Heart right ventricle (tissue), 16 donors: ENCODE measurements at regions not wholly inside any gene's neighbourhood (a gene's known extent, or its start where the extent isn't known, plus 50 kb on each side); places are given as distances from the start of the nearest gene placed in this dataset.

Source experiments
- ATAC-seq, 8 donors: fragments of 200-7000 bp; cut with Tn5 transposase; one replicate each; pipeline ENCODE4 v1.9.1; 2020; ENCODE audit warnings: mild to moderate bottlenecking in 8 of 8, moderate library complexity in 8 of 8, moderate number of reproducible peaks in 1 of 8
- DNase-seq, 2 donors: peaks; one replicate each; pipeline ENCODE4 v3.0.0-alpha.2; 2020
- H3K27ac ChIP-seq, 10 donors: fragments of 200-600 bp; sonication (generic) in 2 of 10; one replicate each; pipeline versions ENCODE4 v1.5.0 to v1.8.0; 2020 to 2022; ENCODE audit warnings: mild to moderate bottlenecking in 3 of 10
- H3K27me3 ChIP-seq, 7 donors: fragments of 200-600 bp; one replicate each; pipeline ENCODE4 v1.8.0; 2021 to 2022; ENCODE audit warnings: mild to moderate bottlenecking in 2 of 7
- H3K36me3 ChIP-seq, 9 donors: fragments of 200-600 bp; sonication (generic) in 1 of 9; one replicate each; pipeline versions ENCODE4 v1.5.0 to v1.8.0; 2020 to 2022; ENCODE audit warnings: mild to moderate bottlenecking in 2 of 9
- H3K4me1 ChIP-seq, 9 donors: fragments of 200-600 bp; sonication (generic) in 1 of 9; one replicate each; pipeline versions ENCODE4 v1.5.0 to v1.8.0; 2020 to 2022; ENCODE audit warnings: mild to moderate bottlenecking in 4 of 9
- H3K4me3 ChIP-seq, 10 donors: fragments of 200-600 bp; sonication (generic) in 2 of 10; one replicate each; pipeline versions ENCODE4 v1.5.0 to v1.8.0; 2020 to 2022; ENCODE audit warnings: mild to moderate bottlenecking in 7 of 10, moderate library complexity in 2 of 10
- H3K9me3 ChIP-seq, 11 donors: fragments of 200-600 bp in 10 of 11; sonication (generic) in 2 of 11; one replicate each; pipeline versions ENCODE4 v1.5.0 to v1.8.0; 2013 to 2022; ENCODE audit warnings: mild to moderate bottlenecking in 2 of 11, control low read depth in 1 of 11, moderate library complexity in 1 of 11
- CTCF ChIP-seq, 9 donors: fragments of 200-600 bp; sonication (generic) in 2 of 9; IDR thresholded peaks; one replicate each; pipeline versions ENCODE4 v1.5.0 to v1.8.0; 2021 to 2022; ENCODE audit warnings: antibody characterized with exemption in 9 of 9, mild to moderate bottlenecking in 5 of 9, moderate library complexity in 1 of 9
- WGBS, 2 donors: extraction: QIAGEN DNeasy Blood & Tissue Kit; methylation state at CpG; one replicate each; pipeline ENCODE4 v1.1.7; 2013; ENCODE audit warnings: inconsistent platforms in 1 of 2; 5-methylcytosine and 5-hydroxymethylcytosine counted together
- intact Hi-C, 10 donors: fragments of 100-400 bp; cut with DNase I; formaldehyde crosslinking; loops; one replicate each; pipeline versions ENCODE4 v1.11.1 to v1.14.2; 2022
- donor health status: Arrhythmogenic right ventricular cardiomyopathy.
- donor health status: ischemic (EF 13 %, LVEDD 7.1; RV severe dilation, severe dysfunction).
- donor health status: healthy with polysubstance abuse.
- donor health status: DM: no; HTN: yes; CAD: no.
- donor health status: DM: no; HTN: no; CAD: no.
- donor health status: ischemic (EF 25% LVEDD 6.9; RV normal size, moderate dysfunction).
- donor health status: ischemic (EF 25% LVEDD 5.7; RV mildly dilated, moderate dysfunction).
- donor health status: healthy.
- donor health status: DM: yes; HTN: yes; CAD: no.
- donor health status: Ischemic cardiomyopathy.
- donor health status: ischemic (EF 35%, LVEDD 5.7; RV mildly dilated, moderate dysfunction).
- donor health status: nonischemic (EF 11% LVEDD 7.7; RV severe dilation, severe dysfunction).
- donor health status: DM: yes; HTN: yes; CAD: no.
- donor health status: PGD.
- donor health status: ischemic (EF 29% LVEDD 5.4; RV normal size, mild dysfunction).
- donor health status: nonischemic (EF 23%, LVEDD 6.1; RV moderate dilation, normal function).

GRCh38 chr19:31937983-31938382, 407.4 kb upstream of the ZNF507 start:
- 75 to 85% methylated on average over 3 of the region's 3 CpGs for WGBS, 2 donors
- TF ChIP-seq CTCF (IDR thresholded peaks at IDR 0.05): no peak
- no peak overlapping the region for H3K27ac ChIP-seq
- no peak overlapping the region for H3K4me3 ChIP-seq
- intact Hi-C loops: no loop called here
- DNase-seq: no peak
- no peaks in the 10 kb centered on the region for H3K4me1 ChIP-seq
- no peaks in the 10 kb centered on the region for H3K36me3 ChIP-seq
- H3K27me3 ChIP-seq: peaks cover 0 to 4% (median 0%) of the 10 kb centered on the region in 7 donors
- no peaks in the 10 kb centered on the region for H3K9me3 ChIP-seq
- no peak for ATAC-seq

- DNase-seq (no peak), ATAC-seq (no peak)
- intact Hi-C loops: no loop called here
- TF ChIP-seq CTCF (IDR thresholded peaks at IDR 0.05): no peak
- 67 to 76% methylated on average over 5 of the region's 5 CpGs for WGBS, 2 donors
- Histone ChIP-seq H3K4me1 (no peaks in the 10 kb centered on the region), H3K9me3 (no peaks in the 10 kb centered on the region), H3K27me3 (peaks cover 0 to 4% (median 0%) of the 10 kb centered on the region in 7 donors), H3K4me3 (no peak overlapping the region), H3K27ac (no peak overlapping the region), H3K36me3 (no peaks in the 10 kb centered on the region)
These were observed 406.7 kb upstream of the ZNF507 start for GRCh38 chr19:31938675-31939074.

GRCh38 chr19:31940396-31940795, 405.0 kb upstream of the ZNF507 start:
- DNase-seq (no peak), ATAC-seq (no peak)
- WGBS, 2 donors: 68 to 79% methylated on average over 2 of the region's 2 CpGs
- Histone ChIP-seq H3K27me3 (peaks cover 0 to 4% (median 0%) of the 10 kb centered on the region in 7 donors), H3K9me3 (no peaks in the 10 kb centered on the region), H3K4me3 (no peak overlapping the region), H3K27ac (no peak overlapping the region), H3K36me3 (no peaks in the 10 kb centered on the region), H3K4me1 (no peaks in the 10 kb centered on the region)
- intact Hi-C loops: no loop called here
- no peak for TF ChIP-seq CTCF (IDR thresholded peaks at IDR 0.05)

GRCh38 chr19:31943191-31943661, 402.2 kb upstream of the ZNF507 start:
- H3K27me3 ChIP-seq: peaks cover 0 to 4% (median 0%) of the 10 kb centered on the region in 7 donors
- no peaks in the 10 kb centered on the region for H3K9me3 ChIP-seq
- no peak overlapping the region for H3K4me3 ChIP-seq
- H3K27ac ChIP-seq: no peak overlapping the region
- ATAC-seq: no peak
- H3K36me3 ChIP-seq: no peaks in the 10 kb centered on the region
- H3K4me1 ChIP-seq: peaks cover 0 to 10% (median 3%) of the 10 kb centered on the region in 9 donors
- no peak for DNase-seq
- intact Hi-C loops: no loop called here
- 27 to 37% methylated on average over 11 of the region's 11 CpGs for WGBS, 2 donors
- TF ChIP-seq CTCF (IDR thresholded peaks at IDR 0.05): peak in 4 of 9 donors; percentile 13 to 20 (median 15)
